Activated T-cell treated with anti-CD3 and anti-CD28 coated beads, Interleukin-2, amount 50 U/mL, for 48 hours (primary cell): ENCODE measurements at regions not wholly inside any gene's neighbourhood (a gene's known extent, or its start where the extent isn't known, plus 50 kb on each side); places are given as distances from the start of the nearest gene placed in this dataset.
"Not testable (repeated sequence)": the region's sequence is repeated elsewhere in the genome, so short reads cannot be mapped to it uniquely, and the experiment has no call there.

ENCODE experiments used
- DNase-seq, 2 experiments: peaks; one replicate each; pipeline ENCODE4 v3.0.0-alpha.2; 2020

DNA sequence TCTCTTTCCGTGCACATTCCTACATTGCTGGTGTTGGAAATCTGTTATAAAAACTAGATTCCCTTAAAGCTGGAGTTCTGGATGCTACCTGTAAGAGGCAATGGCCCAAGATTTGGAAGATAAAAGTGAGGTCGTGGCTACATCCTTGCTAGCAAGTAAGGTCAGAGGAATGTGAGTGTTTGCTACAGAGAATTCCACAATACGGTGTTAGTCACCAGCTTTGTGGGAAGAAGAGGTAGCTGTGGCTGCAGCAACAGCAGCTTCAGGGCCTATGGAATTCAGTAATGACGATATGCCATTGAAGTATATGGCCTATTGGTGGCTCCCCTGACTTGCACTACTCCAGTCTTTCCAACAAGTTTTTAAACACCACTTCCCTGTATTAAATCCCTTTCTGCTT, 227.7 kb upstream of the TMEM260 start:
- DNase-seq: no peak

- DNase-seq: no peak
Measured at GRCh38 chr14:56352999-56353398, 226.6 kb upstream of the TMEM260 start.

GRCh38 chr14:56357428-56357827, 222.2 kb upstream of the TMEM260 start:
- DNase-seq: no peak

GRCh38 chr14:56358275-56358674, 221.3 kb upstream of the TMEM260 start:
- DNase-seq: no peak

DNA sequence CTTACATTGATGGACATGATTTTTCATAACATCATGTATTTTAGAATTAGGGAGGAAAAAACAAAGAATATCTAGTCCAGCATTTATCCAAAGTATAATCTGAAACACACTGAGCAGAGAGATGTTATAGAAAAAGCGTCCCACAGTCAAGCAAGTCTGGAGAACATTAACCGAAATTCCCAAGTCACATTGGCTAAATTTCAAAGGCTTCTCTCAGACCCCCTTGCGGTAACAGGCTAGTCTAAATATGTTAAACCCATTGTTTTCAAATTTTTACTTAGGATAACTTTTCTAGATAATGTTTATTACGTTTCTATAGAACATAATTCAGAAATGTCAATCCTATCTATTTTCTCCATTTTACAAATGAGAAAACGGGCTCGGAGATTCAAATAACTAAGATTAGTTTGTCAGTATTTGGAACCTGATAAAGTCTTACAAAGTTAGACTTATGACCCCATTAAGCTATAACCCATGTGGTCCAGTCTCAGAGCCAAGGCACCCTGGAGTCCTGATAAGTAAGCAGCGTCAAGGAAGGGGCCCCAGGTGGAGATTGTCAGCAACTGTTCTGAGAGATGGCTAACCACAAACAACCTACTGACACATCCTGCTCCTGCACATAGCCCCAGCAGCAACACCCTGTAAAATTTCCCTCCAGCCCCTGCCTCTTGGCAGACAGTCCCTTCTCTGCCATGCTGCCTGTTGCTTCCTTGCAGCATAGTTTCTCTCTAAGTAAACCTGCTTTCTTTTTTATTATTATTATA, 220.6 kb upstream of the TMEM260 start:
- peak in 1 of 2 experiments; percentile 29 for DNase-seq

DNA sequence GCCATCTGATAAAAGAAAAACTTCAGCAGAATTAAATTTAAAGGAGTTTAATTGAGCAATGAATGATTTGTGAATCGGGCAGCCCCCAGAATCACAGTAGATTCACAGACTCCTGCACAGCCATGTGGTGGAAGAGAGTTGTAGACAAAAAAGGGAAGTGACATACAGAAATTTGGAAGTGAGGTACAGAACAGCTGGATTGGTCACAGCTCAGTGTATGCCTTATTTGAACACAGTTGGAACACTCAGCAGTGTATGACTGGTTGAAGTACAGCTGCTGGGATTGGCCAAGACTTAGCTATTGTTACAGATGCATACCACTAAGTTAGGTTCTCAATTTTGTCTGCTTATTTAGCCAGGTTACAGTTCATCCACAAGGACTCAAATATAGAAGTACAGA, 213.9 kb upstream of the TMEM260 start:
- DNase-seq: not testable (repeated sequence)

- no peak for DNase-seq
Measured at GRCh38 chr14:56367416-56367815, 212.2 kb upstream of the TMEM260 start.

- DNase-seq: no peak
Measured at GRCh38 chr14:56371737-56372136, 207.9 kb upstream of the TMEM260 start.

DNA sequence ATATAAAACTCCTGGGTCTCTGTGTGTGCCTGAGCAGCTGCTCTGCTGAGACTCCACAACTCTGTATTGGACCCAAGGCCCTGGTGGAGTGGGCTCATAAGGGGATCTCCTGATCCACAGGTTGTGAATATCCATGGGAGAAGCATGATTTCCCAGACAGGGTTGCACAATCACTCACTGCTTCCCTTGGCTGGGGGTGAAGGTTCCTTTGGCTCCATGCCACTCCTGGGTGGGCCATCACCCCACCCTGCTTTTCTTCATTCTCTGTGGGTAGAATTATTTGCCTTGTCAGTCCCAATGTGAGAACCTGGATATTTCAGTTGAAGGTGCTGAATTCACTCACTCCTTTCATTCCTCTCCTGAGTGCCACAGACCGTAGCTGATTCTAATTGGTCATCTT, 205.2 kb upstream of the TMEM260 start:
- no peak for DNase-seq

DNA sequence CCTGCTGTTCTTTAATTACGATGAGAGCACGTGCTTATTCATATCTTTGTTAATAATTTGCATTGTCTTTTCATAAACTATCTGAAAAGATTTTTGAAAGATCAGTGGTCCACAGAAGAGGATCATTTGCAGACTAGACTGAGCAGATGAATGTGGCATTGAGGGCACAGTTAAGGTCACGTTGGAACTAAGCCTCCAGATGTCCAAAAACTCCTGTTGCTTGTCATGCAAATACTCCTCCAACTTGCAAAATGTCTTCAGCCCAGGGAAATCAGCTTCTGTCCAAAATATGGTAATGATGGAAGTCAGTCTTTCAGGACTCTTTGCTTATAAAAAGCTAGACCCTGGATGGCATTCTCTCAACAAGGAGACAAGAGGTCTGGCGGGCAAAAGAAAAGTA, 201.6 kb upstream of the TMEM260 start:
- no peak for DNase-seq

DNA sequence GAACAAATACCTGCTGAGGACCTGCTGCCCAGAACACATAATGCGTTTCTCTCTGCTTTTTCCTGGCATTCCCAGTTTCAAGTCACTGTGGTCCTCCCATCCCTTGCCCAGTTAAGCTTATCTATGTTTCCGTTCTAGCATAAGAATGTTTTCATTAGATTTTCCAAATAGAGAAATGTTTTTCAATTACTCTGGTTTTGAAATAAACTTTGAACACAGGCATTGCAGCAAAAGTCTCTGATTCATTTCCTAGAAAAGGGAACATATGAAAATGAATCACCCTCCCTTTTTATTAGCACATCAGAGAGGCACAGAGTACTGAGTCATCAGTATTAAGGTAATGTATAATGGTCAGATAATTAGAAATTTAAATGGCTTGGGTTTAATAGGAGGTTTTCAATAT, 201.1 kb upstream of the TMEM260 start:
- no peak for DNase-seq

DNA sequence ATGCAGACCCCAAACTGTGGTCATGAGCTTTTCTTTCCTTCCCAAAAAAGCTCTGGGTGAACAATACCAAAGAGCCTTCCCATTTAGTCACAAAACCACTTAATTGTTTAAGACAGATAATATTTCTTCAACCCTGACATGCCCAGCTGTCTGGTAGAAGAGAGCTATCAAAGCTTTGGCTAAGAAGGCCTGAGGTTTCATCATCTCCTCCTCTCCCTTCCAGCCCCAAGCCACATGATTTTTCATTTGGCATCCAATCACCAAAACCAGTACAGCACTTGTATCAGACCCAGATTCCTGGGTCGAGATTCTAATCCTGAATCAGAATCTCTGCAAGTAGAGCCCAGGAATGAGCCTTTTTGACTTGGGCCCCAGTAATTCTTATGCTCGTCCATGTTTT, 199.6 kb upstream of the TMEM260 start:
- DNase-seq: no peak

DNA sequence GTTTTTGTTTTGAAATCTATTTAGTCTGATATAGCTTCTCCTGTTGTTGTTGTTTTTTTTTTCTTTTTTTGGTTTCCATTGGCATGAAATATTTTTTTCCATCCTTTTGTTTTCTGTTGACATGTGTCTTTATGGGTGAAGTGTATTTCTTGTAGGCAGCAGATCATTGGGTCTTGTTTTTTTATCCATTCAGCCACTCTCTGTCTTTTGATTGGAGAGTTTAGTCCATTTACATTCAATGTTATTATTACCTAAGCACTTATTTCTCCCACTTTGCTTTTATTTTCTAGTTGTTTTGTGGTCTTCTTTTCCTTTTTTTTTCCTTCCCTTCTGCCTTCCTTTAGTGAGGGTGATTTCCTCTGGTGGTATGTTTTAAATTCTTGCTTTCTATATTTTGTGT, 193.6 kb upstream of the TMEM260 start:
- no peak for DNase-seq

- DNase-seq: no peak
Measured at GRCh38 chr14:56390859-56391258, 188.7 kb upstream of the TMEM260 start.

DNA sequence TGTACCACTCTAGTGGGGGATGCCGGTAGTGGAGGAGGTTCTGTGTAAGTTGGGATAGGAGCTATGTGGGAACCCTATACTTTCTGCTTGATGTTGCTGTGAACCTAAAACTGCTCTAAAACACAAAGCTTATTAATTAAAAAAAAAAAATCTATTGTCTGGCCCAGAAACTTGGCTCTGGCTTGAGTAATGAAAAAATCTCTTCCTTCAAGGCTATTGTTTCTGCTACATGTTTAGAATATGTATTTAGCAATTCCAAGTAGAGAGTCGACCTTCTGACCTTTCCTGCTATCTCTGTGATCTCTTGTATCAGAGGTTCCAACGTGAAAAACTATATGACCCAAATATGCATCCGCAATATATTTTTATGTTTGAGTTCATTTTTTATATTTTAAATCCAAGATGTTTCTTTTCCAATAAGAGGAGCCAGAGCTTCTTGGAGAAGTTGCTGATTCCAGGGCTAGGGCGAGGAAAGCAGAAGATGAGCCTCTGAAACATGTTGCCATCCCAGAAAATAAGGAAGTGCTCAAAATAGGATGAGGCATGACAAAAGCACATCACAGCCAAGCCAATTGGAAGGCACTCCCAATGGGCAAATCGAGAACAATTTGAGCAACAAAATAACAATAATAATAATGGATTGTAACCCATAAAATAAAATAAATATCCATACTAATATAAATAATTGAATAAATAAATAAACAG, 184.6 kb upstream of the TMEM260 start:
- DNase-seq: no peak

- DNase-seq: no peak
Measured at GRCh38 chr14:56400109-56400825, 179.3 kb upstream of the TMEM260 start.

GRCh38 chr14:56412468-56413434, 166.8 kb upstream of the TMEM260 start:
- DNase-seq: no peak

DNA sequence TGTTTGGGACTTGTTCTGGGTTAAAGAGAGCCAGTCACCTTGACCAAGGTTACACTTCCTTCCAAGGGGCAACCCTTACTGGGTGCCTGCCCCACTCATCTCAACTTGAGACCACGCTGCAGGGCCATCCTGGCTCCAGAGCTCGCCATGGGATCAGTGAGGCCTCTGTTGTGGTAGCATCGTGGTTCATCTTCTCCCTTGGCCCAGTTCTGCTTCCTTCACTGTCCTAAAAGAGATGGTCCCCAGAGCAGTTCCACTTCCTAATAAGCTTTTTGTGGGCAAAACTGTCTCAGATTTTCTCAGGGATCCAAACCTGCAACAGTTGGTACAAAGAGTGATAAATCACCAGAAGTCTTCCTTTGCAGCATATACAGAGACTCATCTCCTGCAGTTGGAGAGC, 165.9 kb upstream of the TMEM260 start:
- no peak for DNase-seq

DNA sequence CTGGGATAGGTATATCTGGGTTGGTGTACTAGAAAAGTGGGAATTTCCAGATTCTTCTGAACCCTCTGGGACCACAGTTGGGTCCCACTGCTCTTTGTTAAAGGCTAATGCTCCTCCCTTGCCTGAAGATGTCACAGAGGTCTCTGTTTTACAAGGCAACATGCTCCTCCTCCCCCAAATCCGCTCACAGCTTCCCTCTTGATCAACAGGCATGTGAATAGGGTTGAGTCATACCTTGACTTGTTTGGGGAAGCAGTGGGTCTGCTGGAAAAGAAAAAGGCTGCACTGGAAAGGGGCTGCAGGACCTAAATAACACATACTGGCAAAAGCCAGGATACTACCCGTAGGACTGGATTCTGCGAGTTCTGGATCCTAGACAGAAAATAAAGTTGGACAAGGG, 165.4 kb upstream of the TMEM260 start:
- DNase-seq: no peak

DNA sequence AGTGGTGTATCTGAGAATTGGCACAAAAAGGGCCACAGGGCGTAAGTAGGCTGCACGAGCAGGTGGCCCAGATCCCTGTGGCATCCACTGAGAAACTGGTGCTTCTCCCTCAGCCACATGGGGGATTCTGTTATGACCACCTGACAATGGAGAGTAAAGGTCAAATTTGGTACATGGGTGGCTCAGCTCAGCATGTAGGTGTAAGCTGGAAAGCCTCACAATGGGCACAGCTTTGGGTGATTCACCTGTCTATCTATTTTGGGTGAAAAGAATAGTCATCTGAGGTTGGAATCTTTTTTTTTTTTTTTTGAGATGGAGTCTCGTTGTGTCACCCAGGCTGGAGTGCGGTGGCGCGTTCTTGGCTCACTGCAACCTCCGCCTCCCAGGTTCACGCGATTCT, 163.4 kb upstream of the TMEM260 start:
- DNase-seq: no peak

- no peak for DNase-seq
Measured at GRCh38 chr14:56417173-56417572, 162.4 kb upstream of the TMEM260 start.

- DNase-seq: no peak
Measured at GRCh38 chr14:56419750-56420149, 159.8 kb upstream of the TMEM260 start.

- no peak for DNase-seq
Measured at GRCh38 chr14:56422221-56422620, 157.4 kb upstream of the TMEM260 start.
